Spleen (tissue), 7 donors: ENCODE measurements at regions not wholly inside any gene's neighbourhood (a gene's known extent, or its start where the extent isn't known, plus 50 kb on each side); places are given as distances from the start of the nearest gene placed in this dataset.

Experiments used
- POLR2A ChIP-seq, 3 donors: fragments of 450-650 bp; IDR thresholded peaks; one replicate each; pipeline ENCODE4 v1.5.1; 2017; ENCODE audit warnings: antibody characterized with exemption in 3 of 3, mild to moderate bottlenecking in 1 of 3
- TF ChIP-seq, protein P1 (sequence below), 11 experiments: fragments of 200-600 bp in 7 of 11; fragments of 450-650 bp in 4 of 11; sonication (generic) in 4 of 11; IDR thresholded peaks in 8 of 11; conservative IDR thresholded peaks in 3 of 11; 1 replicate in 7 of 11; 2 replicates in 4 of 11; pipeline versions ENCODE4 v1.4.0 to v1.8.0; 2016 to 2021; ENCODE audit warnings: antibody characterized with exemption in 11 of 11, inconsistent platforms in 4 of 11, mild to moderate bottlenecking in 1 of 11
- donor health status: DM: no; HTN: no; CAD: no; lungs with moderate emphysema.
- donor health status: DM: no; HTN: no; CAD: no.
- donor health status: DM: no; HTN: no; CAD: no.

DNA sequence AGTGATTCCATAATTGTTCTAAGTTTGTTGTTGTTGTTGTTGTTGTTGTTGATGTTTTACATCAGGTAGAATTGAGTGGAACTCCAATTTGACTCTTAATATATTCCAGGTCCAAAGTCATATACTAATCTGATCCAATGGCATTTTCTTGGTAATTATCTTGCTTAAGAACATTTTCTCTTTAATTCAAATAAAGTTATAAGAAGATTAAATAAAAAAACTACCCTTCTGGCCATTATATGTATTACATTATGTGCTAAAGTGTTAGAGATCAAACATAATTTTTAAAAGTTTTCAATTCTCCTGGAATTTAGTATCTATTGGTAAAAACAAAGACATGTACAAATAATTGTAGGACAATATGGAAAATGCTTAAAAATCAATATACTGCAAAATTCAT, 775.4 kb downstream of the LUZP2 start:
- TF ChIP-seq, protein P1, sequence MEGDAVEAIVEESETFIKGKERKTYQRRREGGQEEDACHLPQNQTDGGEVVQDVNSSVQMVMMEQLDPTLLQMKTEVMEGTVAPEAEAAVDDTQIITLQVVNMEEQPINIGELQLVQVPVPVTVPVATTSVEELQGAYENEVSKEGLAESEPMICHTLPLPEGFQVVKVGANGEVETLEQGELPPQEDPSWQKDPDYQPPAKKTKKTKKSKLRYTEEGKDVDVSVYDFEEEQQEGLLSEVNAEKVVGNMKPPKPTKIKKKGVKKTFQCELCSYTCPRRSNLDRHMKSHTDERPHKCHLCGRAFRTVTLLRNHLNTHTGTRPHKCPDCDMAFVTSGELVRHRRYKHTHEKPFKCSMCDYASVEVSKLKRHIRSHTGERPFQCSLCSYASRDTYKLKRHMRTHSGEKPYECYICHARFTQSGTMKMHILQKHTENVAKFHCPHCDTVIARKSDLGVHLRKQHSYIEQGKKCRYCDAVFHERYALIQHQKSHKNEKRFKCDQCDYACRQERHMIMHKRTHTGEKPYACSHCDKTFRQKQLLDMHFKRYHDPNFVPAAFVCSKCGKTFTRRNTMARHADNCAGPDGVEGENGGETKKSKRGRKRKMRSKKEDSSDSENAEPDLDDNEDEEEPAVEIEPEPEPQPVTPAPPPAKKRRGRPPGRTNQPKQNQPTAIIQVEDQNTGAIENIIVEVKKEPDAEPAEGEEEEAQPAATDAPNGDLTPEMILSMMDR (IDR thresholded peaks at IDR 0.05 in 8 of 11, conservative IDR thresholded peaks at IDR 0.05 in 3 of 11): no peak
- no peak for TF ChIP-seq POLR2A (IDR thresholded peaks at IDR 0.05)
